22Rv1 (cell line): ENCODE measurements at regions not wholly inside any gene's neighbourhood (a gene's known extent, or its start where the extent isn't known, plus 50 kb on each side); places are given as distances from the start of the nearest gene placed in this dataset.

Experiments
- ZFX ChIP-seq: fragments of 450-650 bp; IDR thresholded peaks from 2 replicates; pipeline ENCODE4 v1.6.1; 2017; ENCODE audit warnings: antibody characterized with exemption, borderline replicate concordance
- TF ChIP-seq, protein P1 (sequence below): fragments of 450-650 bp; IDR thresholded peaks from 2 replicates; pipeline ENCODE4 v1.5.1; 2017; ENCODE audit warnings: mild to moderate bottlenecking

DNA sequence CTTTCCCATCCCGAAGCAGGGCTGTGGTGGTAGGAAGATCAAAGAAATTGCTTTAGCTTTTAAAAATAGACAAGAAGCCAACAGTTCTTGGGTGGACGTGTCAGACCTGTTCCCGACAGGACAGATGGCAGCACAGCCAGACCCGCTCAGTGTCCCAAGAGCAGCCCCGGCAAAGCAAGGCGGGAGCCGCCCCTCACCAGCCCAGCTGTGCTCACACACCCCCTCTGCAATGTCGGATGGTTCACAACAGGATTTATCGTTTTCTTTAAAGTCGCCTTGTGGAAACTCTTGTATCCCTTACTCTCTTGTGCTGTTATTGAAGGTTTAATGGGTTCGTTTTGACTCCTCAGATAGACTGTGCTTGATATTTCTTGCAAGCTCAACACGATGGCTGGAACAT lies 302.4 kb downstream of the THBS2 start:
- TF ChIP-seq ZFX = no peak
- TF ChIP-seq, protein P1, sequence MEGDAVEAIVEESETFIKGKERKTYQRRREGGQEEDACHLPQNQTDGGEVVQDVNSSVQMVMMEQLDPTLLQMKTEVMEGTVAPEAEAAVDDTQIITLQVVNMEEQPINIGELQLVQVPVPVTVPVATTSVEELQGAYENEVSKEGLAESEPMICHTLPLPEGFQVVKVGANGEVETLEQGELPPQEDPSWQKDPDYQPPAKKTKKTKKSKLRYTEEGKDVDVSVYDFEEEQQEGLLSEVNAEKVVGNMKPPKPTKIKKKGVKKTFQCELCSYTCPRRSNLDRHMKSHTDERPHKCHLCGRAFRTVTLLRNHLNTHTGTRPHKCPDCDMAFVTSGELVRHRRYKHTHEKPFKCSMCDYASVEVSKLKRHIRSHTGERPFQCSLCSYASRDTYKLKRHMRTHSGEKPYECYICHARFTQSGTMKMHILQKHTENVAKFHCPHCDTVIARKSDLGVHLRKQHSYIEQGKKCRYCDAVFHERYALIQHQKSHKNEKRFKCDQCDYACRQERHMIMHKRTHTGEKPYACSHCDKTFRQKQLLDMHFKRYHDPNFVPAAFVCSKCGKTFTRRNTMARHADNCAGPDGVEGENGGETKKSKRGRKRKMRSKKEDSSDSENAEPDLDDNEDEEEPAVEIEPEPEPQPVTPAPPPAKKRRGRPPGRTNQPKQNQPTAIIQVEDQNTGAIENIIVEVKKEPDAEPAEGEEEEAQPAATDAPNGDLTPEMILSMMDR = no peak
